DND-41 (cell line): ENCODE measurements at regions not wholly inside any gene's neighbourhood (a gene's known extent, or its start where the extent isn't known, plus 50 kb on each side); places are given as distances from the start of the nearest gene placed in this dataset.
"Not testable (repeated sequence)": the region's sequence is repeated elsewhere in the genome, so short reads cannot be mapped to it uniquely, and the experiment has no call there.

Source experiments
- ATAC-seq: fragments of 200-7000 bp; cut with Tn5 transposase; 3 replicates; pipeline ENCODE4 v1.9.1; 2021; ENCODE audit warnings: low read depth; ENCODE audit not compliant: insufficient read depth
- DNase-seq: peaks from one replicate; pipeline ENCODE4 v3.0.0-alpha.2; 2020
- H2AFZ ChIP-seq: 2 replicates; pipeline ENCODE4 v1.6.0; 2012; ENCODE audit warnings: low read depth, low read length
- H3K27ac ChIP-seq: 2 replicates; pipeline ENCODE4 v1.5.1; 2012; ENCODE audit warnings: low read length, inconsistent platforms
- H3K27me3 ChIP-seq: fragments of 200-600 bp; sonication (generic); 2 replicates; pipeline ENCODE4 v1.6.0; 2012; ENCODE audit warnings: low read length, mild to moderate bottlenecking, inconsistent platforms; ENCODE audit not compliant: insufficient read depth, poor library complexity
- H3K36me3 ChIP-seq: 2 replicates; pipeline ENCODE4 v1.5.1; 2012; ENCODE audit warnings: low read length, inconsistent platforms; ENCODE audit not compliant: insufficient read depth
- H3K4me1 ChIP-seq: 2 replicates; pipeline ENCODE4 v1.5.1; 2012; ENCODE audit warnings: mild to moderate bottlenecking, low read length; ENCODE audit not compliant: insufficient read depth
- H3K4me2 ChIP-seq: 2 replicates; pipeline ENCODE4 v1.6.0; 2012; ENCODE audit warnings: mild to moderate bottlenecking, moderate library complexity, low read length, inconsistent platforms; ENCODE audit not compliant: insufficient read depth
- H3K4me3 ChIP-seq, 2 experiments: fragments of 200-600 bp in 1 of 2; shearing (Covaris generic) in 1 of 2; 2 replicates each; pipeline ENCODE4 v1.5.1; 2012 to 2016; ENCODE audit warnings: inconsistent platforms in 2 of 2, low read length in 2 of 2, mild to moderate bottlenecking in 2 of 2, low read depth in 1 of 2, moderate library complexity in 1 of 2
- H3K79me2 ChIP-seq: 2 replicates; pipeline ENCODE4 v1.6.0; 2012; ENCODE audit warnings: low read length, inconsistent platforms; ENCODE audit not compliant: insufficient read depth
- H3K9ac ChIP-seq: 2 replicates; pipeline ENCODE4 v1.6.0; 2012; ENCODE audit warnings: low read depth, mild to moderate bottlenecking, inconsistent platforms, low read length, moderate library complexity
- H3K9me3 ChIP-seq: 2 replicates; pipeline ENCODE4 v1.5.1; 2012; ENCODE audit warnings: low read length, moderate library complexity, mild to moderate bottlenecking, inconsistent platforms; ENCODE audit not compliant: insufficient read depth, severe bottlenecking
- H4K20me1 ChIP-seq: 2 replicates; pipeline ENCODE4 v1.6.0; 2012; ENCODE audit warnings: low read length; ENCODE audit not compliant: insufficient read depth
- EZH2 ChIP-seq: IDR thresholded peaks from 3 replicates; pipeline ENCODE4 v1.6.1; 2012; ENCODE audit warnings: borderline replicate concordance, low read depth, mild to moderate bottlenecking, moderate library complexity, low read length, inconsistent platforms; ENCODE audit not compliant: severe bottlenecking
- TF ChIP-seq, protein P1 (sequence below): IDR thresholded peaks from 2 replicates; pipeline ENCODE4 v1.5.1; 2012; ENCODE audit warnings: borderline replicate concordance, low read length, moderate library complexity, mild to moderate bottlenecking; ENCODE audit not compliant: poor library complexity, severe bottlenecking; ENCODE audit errors: extremely low read depth

DNA sequence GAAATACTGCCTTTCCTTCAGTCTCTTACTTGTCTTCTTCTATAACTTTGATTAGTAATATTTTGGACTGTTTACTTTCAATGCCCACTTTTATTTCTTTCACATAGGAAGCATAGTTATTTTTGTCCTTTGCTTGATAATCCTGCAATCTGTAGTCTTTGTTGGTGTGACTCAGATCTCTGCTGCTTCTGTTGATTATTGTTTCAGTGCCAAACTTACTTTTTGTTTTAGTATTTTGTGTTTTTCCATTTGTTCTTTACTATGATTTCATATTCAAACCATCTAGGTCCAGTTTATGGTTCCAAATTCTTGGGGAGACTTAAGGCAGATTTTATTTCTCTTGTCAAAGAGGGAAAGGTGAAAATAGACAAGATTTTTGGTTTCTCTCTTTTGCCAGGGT, 399.9 kb downstream of the HLX start:
- Histone ChIP-seq H3K27me3 (no peaks in the 10 kb centered on the region), H3K79me2 (no peaks in the 10 kb centered on the region), H3K4me1 (no peaks in the 10 kb centered on the region), H3K9ac (no peak overlapping the region), H3K27ac (no peak overlapping the region), H3K9me3 (no peaks in the 10 kb centered on the region), H2AFZ (no peak overlapping the region), H3K36me3 (no peaks in the 10 kb centered on the region), H4K20me1 (no peaks in the 10 kb centered on the region), H3K4me2 (no peak overlapping the region), H3K4me3 (no peak overlapping the region)
- ATAC-seq (no peak), DNase-seq (no peak)
- TF ChIP-seq EZH2: no peak
- TF ChIP-seq, protein P1, sequence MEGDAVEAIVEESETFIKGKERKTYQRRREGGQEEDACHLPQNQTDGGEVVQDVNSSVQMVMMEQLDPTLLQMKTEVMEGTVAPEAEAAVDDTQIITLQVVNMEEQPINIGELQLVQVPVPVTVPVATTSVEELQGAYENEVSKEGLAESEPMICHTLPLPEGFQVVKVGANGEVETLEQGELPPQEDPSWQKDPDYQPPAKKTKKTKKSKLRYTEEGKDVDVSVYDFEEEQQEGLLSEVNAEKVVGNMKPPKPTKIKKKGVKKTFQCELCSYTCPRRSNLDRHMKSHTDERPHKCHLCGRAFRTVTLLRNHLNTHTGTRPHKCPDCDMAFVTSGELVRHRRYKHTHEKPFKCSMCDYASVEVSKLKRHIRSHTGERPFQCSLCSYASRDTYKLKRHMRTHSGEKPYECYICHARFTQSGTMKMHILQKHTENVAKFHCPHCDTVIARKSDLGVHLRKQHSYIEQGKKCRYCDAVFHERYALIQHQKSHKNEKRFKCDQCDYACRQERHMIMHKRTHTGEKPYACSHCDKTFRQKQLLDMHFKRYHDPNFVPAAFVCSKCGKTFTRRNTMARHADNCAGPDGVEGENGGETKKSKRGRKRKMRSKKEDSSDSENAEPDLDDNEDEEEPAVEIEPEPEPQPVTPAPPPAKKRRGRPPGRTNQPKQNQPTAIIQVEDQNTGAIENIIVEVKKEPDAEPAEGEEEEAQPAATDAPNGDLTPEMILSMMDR: no peak

DNA sequence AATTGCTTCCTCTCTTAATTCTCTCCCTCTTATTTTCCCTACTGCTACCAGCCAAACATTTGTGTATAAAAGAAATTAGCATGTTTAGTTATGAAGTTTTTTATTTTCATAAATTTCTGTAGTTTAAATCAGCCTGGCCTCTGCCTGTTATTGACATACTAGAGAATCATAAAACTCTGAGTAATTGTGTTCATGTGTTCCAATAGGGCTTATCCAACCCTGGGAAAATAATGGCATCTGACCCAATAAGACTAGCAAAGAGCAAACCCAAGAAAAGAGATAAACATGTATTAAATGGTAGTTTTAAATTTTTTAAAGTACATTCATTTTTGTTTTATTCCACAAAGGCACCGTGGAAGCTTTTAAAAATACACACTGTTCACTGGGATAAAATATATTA, 404.3 kb downstream of the HLX start:
- H3K36me3 ChIP-seq: no peaks in the 10 kb centered on the region
- no peak overlapping the region for H3K4me3 ChIP-seq
- no peaks in the 10 kb centered on the region for H3K79me2 ChIP-seq
- no peak overlapping the region for H3K9ac ChIP-seq
- no peak for ATAC-seq
- no peaks in the 10 kb centered on the region for H3K27me3 ChIP-seq
- no peak overlapping the region for H2AFZ ChIP-seq
- TF ChIP-seq, protein P1: no peak
- TF ChIP-seq EZH2: no peak
- no peak overlapping the region for H3K27ac ChIP-seq
- no peak overlapping the region for H3K4me2 ChIP-seq
- no peaks in the 10 kb centered on the region for H3K9me3 ChIP-seq
- no peak for DNase-seq
- H4K20me1 ChIP-seq: no peaks in the 10 kb centered on the region
- H3K4me1 ChIP-seq: no peaks in the 10 kb centered on the region

DNA sequence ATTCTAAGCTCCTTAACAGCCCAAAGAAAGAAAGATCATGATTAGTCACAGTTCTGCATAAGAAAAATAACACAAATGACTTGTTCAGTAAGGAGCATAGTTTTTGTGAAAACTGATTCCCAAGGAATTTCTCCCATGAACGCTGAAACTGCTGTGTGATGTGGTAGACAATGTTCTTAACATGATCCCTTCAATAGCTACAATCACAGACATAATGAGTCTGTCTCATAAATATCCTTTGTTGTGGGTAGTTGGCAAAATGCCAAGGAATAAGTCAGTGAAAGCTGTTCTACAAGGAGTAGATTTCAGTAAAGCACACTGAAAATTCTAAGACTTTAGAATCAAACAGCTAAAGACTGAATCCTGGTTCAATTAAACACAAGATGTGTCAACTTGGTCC, 404.8 kb downstream of the HLX start:
- no peak overlapping the region for H3K27ac ChIP-seq
- H3K4me1 ChIP-seq: no peaks in the 10 kb centered on the region
- no peaks in the 10 kb centered on the region for H3K27me3 ChIP-seq
- no peak overlapping the region for H2AFZ ChIP-seq
- no peak overlapping the region for H3K4me3 ChIP-seq
- no peaks in the 10 kb centered on the region for H3K79me2 ChIP-seq
- ATAC-seq (0 out of 3 replicates have a peak, but pooled peaks have one; percentile 33), DNase-seq (no peak)
- no peak overlapping the region for H3K9ac ChIP-seq
- no peak for TF ChIP-seq EZH2
- TF ChIP-seq, protein P1: no peak
- no peaks in the 10 kb centered on the region for H3K9me3 ChIP-seq
- H4K20me1 ChIP-seq: no peaks in the 10 kb centered on the region
- no peaks in the 10 kb centered on the region for H3K36me3 ChIP-seq
- no peak overlapping the region for H3K4me2 ChIP-seq

DNA sequence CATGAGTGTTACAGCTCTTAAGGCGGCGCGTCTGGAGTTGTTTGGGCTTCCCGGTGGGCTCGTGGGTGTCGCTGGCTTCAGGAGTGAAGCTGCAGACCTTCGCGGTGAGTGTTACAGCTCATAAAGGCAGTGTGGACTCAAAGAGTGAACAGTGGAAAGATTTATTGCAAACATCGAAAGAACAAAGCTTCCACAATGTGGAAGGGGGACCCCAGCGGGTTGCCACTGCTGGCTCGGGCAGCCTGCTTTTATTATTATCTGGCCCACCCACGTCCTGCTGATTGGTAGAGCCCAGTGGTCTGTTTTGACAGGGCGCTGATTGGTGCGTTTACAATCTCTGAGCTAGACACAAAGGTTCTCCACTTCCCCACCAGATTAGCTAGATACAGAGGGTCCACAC, 405.7 kb downstream of the HLX start:
- H3K9ac ChIP-seq, H3K36me3 ChIP-seq, H3K79me2 ChIP-seq, H3K9me3 ChIP-seq, H2AFZ ChIP-seq, H3K4me1 ChIP-seq, ATAC-seq, H3K4me2 ChIP-seq, H3K27ac ChIP-seq, H3K27me3 ChIP-seq, DNase-seq, H3K4me3 ChIP-seq, H4K20me1 ChIP-seq: not testable (repeated sequence)

DNA sequence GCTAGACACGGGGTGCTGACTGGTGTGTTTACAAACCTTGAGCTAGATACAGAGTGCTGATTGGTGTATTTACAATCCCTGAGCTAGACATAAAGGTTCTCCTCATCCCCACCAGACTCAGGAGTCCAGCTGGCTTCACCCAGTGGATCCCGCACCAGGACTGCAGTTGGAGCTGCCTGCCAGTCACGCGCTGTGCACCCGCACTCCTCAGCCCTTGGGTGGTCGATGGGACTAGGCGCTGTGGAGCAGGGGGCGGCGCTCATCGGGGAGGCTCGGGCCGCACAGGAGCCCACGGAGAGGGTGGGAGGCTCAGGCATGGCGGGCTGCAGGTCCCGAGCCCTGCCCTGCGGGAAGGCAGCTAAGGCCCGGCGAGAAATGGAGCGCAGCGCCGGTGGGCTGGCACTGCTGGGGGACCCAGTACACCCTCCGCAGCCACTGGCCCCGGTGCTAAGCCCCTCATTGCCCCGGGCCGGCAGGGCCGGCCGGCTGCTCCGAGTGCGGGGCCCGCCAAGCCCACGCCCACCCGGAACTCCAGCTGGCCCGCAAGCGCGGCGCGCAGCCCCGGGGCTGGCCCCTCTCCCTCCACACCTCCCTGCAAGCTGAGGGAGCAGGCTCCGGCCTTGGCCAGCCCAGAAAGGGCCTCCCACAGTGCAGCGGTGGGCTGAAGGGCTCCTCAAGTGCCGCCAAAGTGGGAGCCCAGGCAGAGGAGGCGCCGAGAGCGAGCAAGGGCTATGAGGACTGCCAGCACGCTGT, 406.4 kb downstream of the HLX start:
- not testable (repeated sequence) for H3K9me3 ChIP-seq, H3K27ac ChIP-seq, H3K4me2 ChIP-seq, H2AFZ ChIP-seq, H3K9ac ChIP-seq, H3K27me3 ChIP-seq, H3K4me1 ChIP-seq, H3K79me2 ChIP-seq, H4K20me1 ChIP-seq, H3K4me3 ChIP-seq, DNase-seq, ATAC-seq, H3K36me3 ChIP-seq
